ENCODE measurements at regions not wholly inside any gene's neighbourhood (a gene's known extent, or its start where the extent isn't known, plus 50 kb on each side); places are given as distances from the start of the nearest gene placed in this dataset.

GRCh38 chr1:232225336-232226131, 404.4 kb downstream of the SIPA1L2 start:
- DNase-seq, result no peak

- DNase-seq, result no peak
Measured at GRCh38 chr1:232223887-232224286, 406.0 kb downstream of the SIPA1L2 start.

- DNase-seq, result no peak
Measured at GRCh38 chr1:232223183-232223708, 406.7 kb downstream of the SIPA1L2 start.

- DNase-seq, result no peak
Measured at GRCh38 chr1:232222614-232223013, 407.3 kb downstream of the SIPA1L2 start.

- no peak for DNase-seq
Measured at GRCh38 chr1:232221802-232222499, 408.0 kb downstream of the SIPA1L2 start.

- no peak for DNase-seq
Measured at GRCh38 chr1:232218955-232219865, 410.7 kb downstream of the SIPA1L2 start.

- no peak for DNase-seq
Measured at GRCh38 chr1:232213928-232214327, 416.0 kb downstream of the SIPA1L2 start.

- no peak for DNase-seq
Measured at GRCh38 chr1:232212253-232212652, 417.7 kb downstream of the SIPA1L2 start.

- DNase-seq, result no peak
Measured at GRCh38 chr1:232211149-232211548, 418.8 kb downstream of the SIPA1L2 start.

- DNase-seq, result no peak
Measured at GRCh38 chr1:232209357-232209756, 420.6 kb downstream of the SIPA1L2 start.

GRCh38 chr1:232207073-232207866, 422.7 kb downstream of the SIPA1L2 start:
- no peak for DNase-seq

- no peak for DNase-seq
Measured at GRCh38 chr1:232204269-232204668, 425.7 kb downstream of the SIPA1L2 start.

GRCh38 chr1:232201024-232201423, 428.9 kb downstream of the SIPA1L2 start:
- DNase-seq, result no peak

GRCh38 chr1:232196042-232196441, 433.9 kb downstream of the SIPA1L2 start:
- DNase-seq, result no peak

GRCh38 chr1:232194424-232194823, 435.5 kb downstream of the SIPA1L2 start:
- DNase-seq, result no peak

- DNase-seq, result no peak
Measured at GRCh38 chr1:232193451-232193783, 436.5 kb downstream of the SIPA1L2 start.

GRCh38 chr1:232192781-232193450, 437.0 kb downstream of the SIPA1L2 start:
- DNase-seq, result no peak

- DNase-seq, result no peak
Measured at GRCh38 chr1:232191560-232191959, 438.4 kb downstream of the SIPA1L2 start.

GRCh38 chr1:232188318-232188717, 441.6 kb downstream of the SIPA1L2 start:
- DNase-seq, result no peak

GRCh38 chr1:232186931-232187330, 443.0 kb downstream of the SIPA1L2 start:
- DNase-seq, result no peak
